ENCODE measurements at regions not wholly inside any gene's neighbourhood (a gene's known extent, or its start where the extent isn't known, plus 50 kb on each side); places are given as distances from the start of the nearest gene placed in this dataset.

DNA sequence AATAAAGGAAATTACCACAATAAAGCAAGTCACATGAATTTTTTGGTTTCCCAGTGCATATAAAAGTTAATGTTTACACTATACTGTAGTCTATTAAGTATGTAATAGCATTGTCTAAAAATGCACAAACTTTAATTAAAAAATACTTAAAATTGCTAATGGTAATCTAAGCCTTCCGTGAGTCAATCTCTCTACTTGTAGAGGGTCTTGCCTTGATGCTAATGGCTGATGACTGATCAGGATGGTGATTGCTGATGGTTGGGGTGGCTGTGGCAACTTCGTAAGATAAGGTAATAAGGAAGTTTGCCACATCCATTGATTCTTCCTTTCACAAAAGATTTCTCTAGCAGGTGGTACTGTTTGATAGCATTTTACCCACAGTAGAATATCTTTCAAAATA is 466.6 kb upstream of the PROX1 start:
- no peak overlapping the region for H4K8ac ChIP-seq (ENCODE audit: low read depth in 2 of 2, low read length in 2 of 2)
- H3K23ac ChIP-seq (ENCODE audit: low read depth, low read length) = no peak overlapping the region
- H3K4me2 ChIP-seq (ENCODE audit: low read depth, low read length) = no peak overlapping the region
- no peak overlapping the region for H2AK5ac ChIP-seq (ENCODE audit: low read depth, low read length)
- intact Hi-C loops (cut with micrococcal nuclease) (no loop called here), dilution Hi-C loops (cut with HindIII; ENCODE audit: low sequenced_read_pairs, unreplicated experiment) (no loop called here), in situ Hi-C loops (cut with MboI; ENCODE audit: low sequenced_read_pairs) (no loop called here)
- no peak overlapping the region for H3K4me3 ChIP-seq (ENCODE audit: insufficient read depth, low read depth, low read length)
- no CpG with 5 or more reads among the region's 2 CpGs for WGBS, 2 experiments (ENCODE audit: extremely low coverage in 2 of 2, insufficient read length in 1 of 2)
- H3K9me3 ChIP-seq (ENCODE audit: control insufficient read depth, insufficient read depth, low read length) = peaks cover 2% of the 10 kb centered on the region; the same call in 1 of the 2 replicates
- no peak overlapping the region for H3K18ac ChIP-seq (ENCODE audit: low read depth, low read length)
- no peaks in the 10 kb centered on the region for H3K9me1 ChIP-seq (ENCODE audit: insufficient read depth, low read length)
- TF ChIP-seq CEBPB (IDR thresholded peaks at IDR 0.05; ENCODE audit: low read depth, low read length) (no peak), POLR2A (IDR thresholded peaks at IDR 0.05; ENCODE audit: low read depth, low read length) (no peak), FOS (IDR thresholded peaks at IDR 0.05; ENCODE audit: low read depth, low read length) (no peak), MAZ (IDR thresholded peaks at IDR 0.05; ENCODE audit: borderline replicate concordance, low read depth, low read length) (no peak), RFX5 (IDR thresholded peaks at IDR 0.05; ENCODE audit: low read depth, low read length) (no peak), SMC3 (IDR thresholded peaks at IDR 0.05; ENCODE audit: low read depth, low read length) (no peak), BHLHE40 (IDR thresholded peaks at IDR 0.05; ENCODE audit: low read depth, low read length) (no peak), CHD1 (IDR thresholded peaks at IDR 0.05; ENCODE audit: low read depth, low read length) (no peak)
- TF ChIP-seq, protein P1, sequence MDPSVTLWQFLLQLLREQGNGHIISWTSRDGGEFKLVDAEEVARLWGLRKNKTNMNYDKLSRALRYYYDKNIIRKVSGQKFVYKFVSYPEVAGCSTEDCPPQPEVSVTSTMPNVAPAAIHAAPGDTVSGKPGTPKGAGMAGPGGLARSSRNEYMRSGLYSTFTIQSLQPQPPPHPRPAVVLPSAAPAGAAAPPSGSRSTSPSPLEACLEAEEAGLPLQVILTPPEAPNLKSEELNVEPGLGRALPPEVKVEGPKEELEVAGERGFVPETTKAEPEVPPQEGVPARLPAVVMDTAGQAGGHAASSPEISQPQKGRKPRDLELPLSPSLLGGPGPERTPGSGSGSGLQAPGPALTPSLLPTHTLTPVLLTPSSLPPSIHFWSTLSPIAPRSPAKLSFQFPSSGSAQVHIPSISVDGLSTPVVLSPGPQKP (IDR thresholded peaks at IDR 0.05; ENCODE audit: borderline replicate concordance, low read depth, low read length) = no peak
- TF ChIP-seq, protein P2, sequence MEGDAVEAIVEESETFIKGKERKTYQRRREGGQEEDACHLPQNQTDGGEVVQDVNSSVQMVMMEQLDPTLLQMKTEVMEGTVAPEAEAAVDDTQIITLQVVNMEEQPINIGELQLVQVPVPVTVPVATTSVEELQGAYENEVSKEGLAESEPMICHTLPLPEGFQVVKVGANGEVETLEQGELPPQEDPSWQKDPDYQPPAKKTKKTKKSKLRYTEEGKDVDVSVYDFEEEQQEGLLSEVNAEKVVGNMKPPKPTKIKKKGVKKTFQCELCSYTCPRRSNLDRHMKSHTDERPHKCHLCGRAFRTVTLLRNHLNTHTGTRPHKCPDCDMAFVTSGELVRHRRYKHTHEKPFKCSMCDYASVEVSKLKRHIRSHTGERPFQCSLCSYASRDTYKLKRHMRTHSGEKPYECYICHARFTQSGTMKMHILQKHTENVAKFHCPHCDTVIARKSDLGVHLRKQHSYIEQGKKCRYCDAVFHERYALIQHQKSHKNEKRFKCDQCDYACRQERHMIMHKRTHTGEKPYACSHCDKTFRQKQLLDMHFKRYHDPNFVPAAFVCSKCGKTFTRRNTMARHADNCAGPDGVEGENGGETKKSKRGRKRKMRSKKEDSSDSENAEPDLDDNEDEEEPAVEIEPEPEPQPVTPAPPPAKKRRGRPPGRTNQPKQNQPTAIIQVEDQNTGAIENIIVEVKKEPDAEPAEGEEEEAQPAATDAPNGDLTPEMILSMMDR (conservative IDR thresholded peaks at IDR 0.05; ENCODE audit: low read depth, low read length) = no peak
- no peak overlapping the region for H2BK20ac ChIP-seq (ENCODE audit: low read depth, low read length)
- no peak overlapping the region for H2BK5ac ChIP-seq (ENCODE audit: low read depth, low read length, poor library complexity, severe bottlenecking)
- H3K9ac ChIP-seq (ENCODE audit: low read depth, low read length) = no peak overlapping the region
- H4K91ac ChIP-seq (ENCODE audit: insufficient read depth, low read depth, low read length) = no peak overlapping the region
- ChIA-PET CTCF (no interaction called here), POLR2A (ENCODE audit: unreplicated experiment) (no interaction called here)
- H4K5ac ChIP-seq (ENCODE audit: low read depth, low read length) = no peak overlapping the region
- no peaks in the 10 kb centered on the region for H3K36me3 ChIP-seq (ENCODE audit: control insufficient read depth, insufficient read depth, low read length)
- H2BK120ac ChIP-seq (ENCODE audit: low read depth, low read length) = no peak overlapping the region
- no peak overlapping the region for H2AK9ac ChIP-seq (replicated peaks; ENCODE audit: low read depth, low read length, poor library complexity)
- BruUV-seq (replicated peaks) = no TSS peak
- H4K20me1 ChIP-seq (ENCODE audit: insufficient read depth, low read length) = no peaks in the 10 kb centered on the region
- ATAC-seq (ENCODE audit: low read depth) (no peak), DNase-seq (no peak)
- no peaks in the 10 kb centered on the region for H3K4me1 ChIP-seq (ENCODE audit: control insufficient read depth, insufficient read depth, low read length)
- H2AFZ ChIP-seq (replicated peaks; ENCODE audit: low read length, poor library complexity) = no peak overlapping the region
- no peak overlapping the region for H3K27ac ChIP-seq (ENCODE audit: insufficient read depth, low read length)
- H2BK15ac ChIP-seq (ENCODE audit: low read depth, low read length) = no peak overlapping the region
- H3K27me3 ChIP-seq (ENCODE audit: control insufficient read depth, insufficient read depth, low read length) = no peaks in the 10 kb centered on the region
- no peak overlapping the region for H3K14ac ChIP-seq (replicated peaks; ENCODE audit: low read depth, low read length)
- no peak overlapping the region for H3K56ac ChIP-seq (ENCODE audit: extremely low read depth, insufficient read depth, low read length)
- no peak overlapping the region for H3K4ac ChIP-seq (ENCODE audit: low read depth, low read length)
- H3K79me1 ChIP-seq (ENCODE audit: low read depth in 1 of 2, low read length in 2 of 2) = no peaks in the 10 kb centered on the region

Data from IMR-90 (cell line).